D721Med (cell line): ENCODE measurements at regions not wholly inside any gene's neighbourhood (a gene's known extent, or its start where the extent isn't known, plus 50 kb on each side); places are given as distances from the start of the nearest gene placed in this dataset.
A peak's percentile ranks its signal among the peaks of the same experiment; 100 is the strongest.

ENCODE experiments used
- DNase-seq: peaks from one replicate; pipeline ENCODE4 v3.0.0; 2011; ENCODE audit warnings: low spot score; ENCODE audit not compliant: insufficient read length
- FAIRE-seq: peaks from 2 replicates; lab custom pipeline; 2011; peaks lifted over from hg19 to GRCh38; lab: Jason Lieb, UNC
- CTCF ChIP-seq: IDR thresholded peaks from 2 replicates; pipeline ENCODE4 v1.5.1; 2012; ENCODE audit warnings: mild to moderate bottlenecking, control low read depth; ENCODE audit not compliant: insufficient read depth; ENCODE audit errors: missing control alignments

- FAIRE-seq (no peak), DNase-seq (no peak)
Measured at GRCh38 chr1:5639106-5639722, 353.0 kb downstream of the NPHP4 start.

GRCh38 chr1:5638582-5638981 lies 353.6 kb downstream of the NPHP4 start:
- FAIRE-seq (no peak), DNase-seq (no peak)
- no peak for TF ChIP-seq CTCF

More at GRCh38 chr1:5639106-5639722, 353.0 kb downstream of the NPHP4 start:
- TF ChIP-seq CTCF = no peak

- FAIRE-seq = no peak
- no peak for DNase-seq
- TF ChIP-seq CTCF = peak; percentile 31
Measured at GRCh38 chr1:5637171-5637570, 355.1 kb downstream of the NPHP4 start.

- TF ChIP-seq CTCF = no peak
- no peak for FAIRE-seq
- DNase-seq = no peak
Measured at GRCh38 chr1:5634893-5635292, 357.3 kb downstream of the NPHP4 start.

- FAIRE-seq (no peak), DNase-seq (no peak)
- TF ChIP-seq CTCF = no peak
Measured at GRCh38 chr1:5632814-5633213, 359.4 kb downstream of the NPHP4 start.

- no peak for TF ChIP-seq CTCF
- no peak for DNase-seq
- FAIRE-seq = no peak
Measured at GRCh38 chr1:5632224-5632623, 360.0 kb downstream of the NPHP4 start.

- no peak for FAIRE-seq
- TF ChIP-seq CTCF = no peak
- DNase-seq = no peak
Measured at GRCh38 chr1:5628416-5628815, 363.8 kb downstream of the NPHP4 start.
